Chondrocyte (in vitro differentiated cells): ENCODE measurements at regions not wholly inside any gene's neighbourhood (a gene's known extent, or its start where the extent isn't known, plus 50 kb on each side); places are given as distances from the start of the nearest gene placed in this dataset.
A peak's percentile ranks its signal among the peaks of the same experiment; 100 is the strongest.

Experiments used
- DNase-seq: peaks from one replicate; pipeline ENCODE4 v3.0.0; 2021; ENCODE audit warnings: mixed read lengths, low spot score
- H3K27ac Mint-ChIP-seq: one replicate; pipeline ENCODE4 v1.8.0; 2021; ENCODE audit warnings: mild to moderate bottlenecking, moderate library complexity, mixed read lengths; ENCODE audit not compliant: unreplicated experiment
- H3K27me3 Mint-ChIP-seq: 2 replicates; pipeline ENCODE4 v1.8.0; 2021; ENCODE audit warnings: low read depth, mixed read lengths
- H3K36me3 Mint-ChIP-seq: 2 replicates; pipeline ENCODE4 v1.8.0; 2021; ENCODE audit warnings: low read depth, mixed read lengths
- H3K4me1 Mint-ChIP-seq: 2 replicates; pipeline ENCODE4 v1.8.0; 2021; ENCODE audit warnings: low read depth, mild to moderate bottlenecking, mixed read lengths
- H3K4me3 Mint-ChIP-seq: one replicate; pipeline ENCODE4 v1.8.0; 2021; ENCODE audit warnings: mild to moderate bottlenecking, moderate library complexity, mixed read lengths; ENCODE audit not compliant: unreplicated experiment
- H3K9me3 Mint-ChIP-seq: 2 replicates; pipeline ENCODE4 v1.8.0; 2021; ENCODE audit warnings: low read depth, mixed read lengths
- TF ChIP-seq, protein P1 (sequence below): fragments of 200-600 bp; sonication (generic); IDR thresholded peaks from 2 replicates; pipeline ENCODE4 v1.5.0; 2021; ENCODE audit warnings: antibody characterized with exemption, mild to moderate bottlenecking, moderate library complexity

DNA sequence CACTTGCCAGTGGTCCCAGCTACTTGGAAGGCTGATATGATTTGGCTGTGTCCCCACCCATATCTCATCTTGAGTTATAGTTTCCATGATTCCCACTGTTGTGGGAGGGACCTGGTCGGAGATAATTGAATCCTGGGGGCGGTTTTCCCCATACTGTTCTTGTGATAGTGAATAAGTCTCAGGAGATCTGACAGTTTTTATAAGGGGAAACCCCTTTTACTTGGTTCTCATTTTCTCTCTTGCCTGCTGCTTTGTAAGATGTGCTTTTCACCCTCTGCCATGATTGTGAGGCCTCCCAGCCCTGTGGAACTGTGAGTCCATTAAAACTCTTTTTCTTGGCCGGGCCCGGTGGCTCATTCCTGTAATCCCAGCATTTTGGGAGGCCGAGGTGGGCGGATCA is 265.4 kb upstream of the SPOPL start:
- no peak for DNase-seq
- Mint-ChIP-seq H3K4me1 (peaks cover 36% of the 10 kb centered on the region), H3K36me3 (peaks cover 5% of the 10 kb centered on the region), H3K27me3 (peaks cover 19% of the 10 kb centered on the region), H3K4me3 (no peak overlapping the region), H3K9me3 (no peaks in the 10 kb centered on the region), H3K27ac (no peak overlapping the region)
- TF ChIP-seq, protein P1, sequence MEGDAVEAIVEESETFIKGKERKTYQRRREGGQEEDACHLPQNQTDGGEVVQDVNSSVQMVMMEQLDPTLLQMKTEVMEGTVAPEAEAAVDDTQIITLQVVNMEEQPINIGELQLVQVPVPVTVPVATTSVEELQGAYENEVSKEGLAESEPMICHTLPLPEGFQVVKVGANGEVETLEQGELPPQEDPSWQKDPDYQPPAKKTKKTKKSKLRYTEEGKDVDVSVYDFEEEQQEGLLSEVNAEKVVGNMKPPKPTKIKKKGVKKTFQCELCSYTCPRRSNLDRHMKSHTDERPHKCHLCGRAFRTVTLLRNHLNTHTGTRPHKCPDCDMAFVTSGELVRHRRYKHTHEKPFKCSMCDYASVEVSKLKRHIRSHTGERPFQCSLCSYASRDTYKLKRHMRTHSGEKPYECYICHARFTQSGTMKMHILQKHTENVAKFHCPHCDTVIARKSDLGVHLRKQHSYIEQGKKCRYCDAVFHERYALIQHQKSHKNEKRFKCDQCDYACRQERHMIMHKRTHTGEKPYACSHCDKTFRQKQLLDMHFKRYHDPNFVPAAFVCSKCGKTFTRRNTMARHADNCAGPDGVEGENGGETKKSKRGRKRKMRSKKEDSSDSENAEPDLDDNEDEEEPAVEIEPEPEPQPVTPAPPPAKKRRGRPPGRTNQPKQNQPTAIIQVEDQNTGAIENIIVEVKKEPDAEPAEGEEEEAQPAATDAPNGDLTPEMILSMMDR = no peak

DNA sequence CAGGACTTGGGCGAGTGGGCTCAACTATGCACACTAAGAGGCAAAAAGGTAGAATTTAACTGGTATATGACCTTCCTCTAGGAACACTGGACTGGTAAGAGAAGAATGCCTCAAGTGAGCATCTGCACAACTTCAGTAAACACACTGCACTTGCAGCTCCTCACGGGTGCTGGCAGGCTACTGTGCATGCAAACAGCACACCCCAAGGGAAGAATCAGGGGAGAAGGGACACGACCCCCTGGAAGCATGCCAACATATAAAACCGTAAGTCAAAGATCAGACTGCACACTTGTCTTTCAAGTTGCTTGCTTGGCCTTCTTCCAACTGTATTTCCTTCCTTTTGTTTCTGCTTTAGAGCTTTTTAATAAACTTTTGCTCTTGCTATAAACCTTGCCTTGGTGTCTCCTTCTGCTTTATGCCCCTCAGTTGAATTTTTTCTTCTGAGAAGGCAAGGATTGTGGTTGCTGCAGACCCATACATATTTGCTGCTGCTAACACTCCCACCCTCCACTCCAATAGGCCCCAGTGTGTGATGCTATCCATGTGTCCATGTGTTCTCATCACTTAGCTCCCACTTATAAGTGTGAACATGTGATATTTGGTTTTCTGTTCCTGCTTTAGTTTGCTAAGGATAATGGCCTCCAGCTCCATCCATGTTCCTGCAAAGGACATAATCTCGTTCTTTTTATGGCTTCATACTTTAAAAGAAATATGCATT is 263.7 kb upstream of the SPOPL start:
- Mint-ChIP-seq H3K27me3 (peaks cover 19% of the 10 kb centered on the region), H3K36me3 (peaks cover 5% of the 10 kb centered on the region), H3K9me3 (no peaks in the 10 kb centered on the region), H3K4me1 (peaks cover 38% of the 10 kb centered on the region), H3K4me3 (no peak overlapping the region), H3K27ac (no peak overlapping the region)
- TF ChIP-seq, protein P1 = no peak
- no peak for DNase-seq

DNA sequence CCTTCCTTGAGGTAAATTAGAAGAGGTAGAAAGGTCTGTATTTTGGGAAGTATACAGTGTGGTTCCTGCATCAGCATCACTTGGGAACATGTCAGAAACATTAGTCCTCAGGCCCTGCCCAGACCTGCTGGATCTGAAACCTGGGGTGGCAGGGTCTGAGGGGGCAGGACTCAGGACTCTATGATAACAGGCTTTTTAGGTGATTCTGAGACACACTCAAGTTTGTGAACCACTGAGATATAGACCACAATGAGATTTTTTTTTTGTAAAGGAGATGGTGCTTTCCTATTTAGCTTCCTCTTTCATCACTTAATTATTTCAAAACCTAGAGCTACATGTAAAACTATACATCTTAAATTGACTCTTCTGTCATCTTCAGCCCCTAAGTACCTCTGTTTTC is 262.7 kb upstream of the SPOPL start:
- Mint-ChIP-seq H3K36me3 (peaks cover 4% of the 10 kb centered on the region), H3K4me1 (peaks cover 45% of the 10 kb centered on the region), H3K27ac (peak overlapping the region; percentile 8), H3K9me3 (no peaks in the 10 kb centered on the region), H3K27me3 (peaks cover 13% of the 10 kb centered on the region), H3K4me3 (no peak overlapping the region)
- no peak for DNase-seq
- TF ChIP-seq, protein P1 = no peak

DNA sequence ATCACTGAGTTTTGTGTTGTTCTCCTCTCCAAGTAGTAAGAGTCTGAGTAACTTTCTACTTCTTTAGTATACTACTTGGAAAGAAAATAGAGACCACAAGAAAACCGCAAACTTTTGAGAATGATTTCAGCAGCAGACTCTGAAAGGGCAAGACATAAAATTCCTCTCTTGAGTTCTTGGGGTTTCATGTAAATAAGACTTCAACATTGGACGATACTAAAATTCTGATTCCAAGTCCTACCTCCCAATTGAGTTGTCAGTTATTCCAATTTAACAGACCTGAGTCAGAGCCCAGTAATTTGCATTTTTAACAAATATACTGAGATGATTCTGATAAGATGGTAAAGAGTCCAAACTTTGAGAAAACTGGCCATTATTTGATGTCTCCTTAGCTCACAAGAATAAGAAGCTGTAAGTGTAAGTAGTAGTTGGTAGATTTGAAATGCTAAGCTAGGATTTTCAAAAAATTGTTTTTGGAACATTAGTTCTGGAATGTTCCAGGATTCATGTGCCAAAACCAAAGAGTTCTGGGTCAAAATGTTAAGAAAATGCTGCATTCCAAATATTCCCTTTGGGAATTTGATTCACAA is 261.6 kb upstream of the SPOPL start:
- Mint-ChIP-seq H3K9me3 (no peaks in the 10 kb centered on the region), H3K27me3 (peaks cover 6% of the 10 kb centered on the region), H3K36me3 (peaks cover 2% of the 10 kb centered on the region), H3K4me3 (no peak overlapping the region), H3K27ac (peak overlapping the region; percentile 82), H3K4me1 (peaks cover 56% of the 10 kb centered on the region)
- DNase-seq = no peak
- TF ChIP-seq, protein P1 = no peak

DNA sequence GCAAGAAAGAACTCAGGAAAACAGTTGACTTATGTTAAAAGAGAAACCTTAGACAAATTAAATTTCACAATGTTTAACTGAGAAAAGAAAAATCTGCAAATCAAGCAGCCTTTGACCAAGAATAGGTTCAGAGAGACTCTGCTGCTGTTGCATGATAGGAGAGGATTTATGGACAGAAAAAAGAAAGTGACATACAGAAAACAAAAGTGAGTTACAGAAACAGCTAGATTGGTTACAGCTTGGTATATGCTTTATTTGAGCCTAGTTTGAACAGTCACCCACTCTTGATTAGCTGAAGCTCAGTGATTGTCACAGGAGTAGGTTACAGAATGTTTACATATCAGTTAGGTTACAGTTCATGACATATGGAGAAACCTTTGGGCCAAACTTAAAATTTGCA is 258.2 kb upstream of the SPOPL start:
- Mint-ChIP-seq H3K4me1 (peaks cover 50% of the 10 kb centered on the region), H3K27ac (no peak overlapping the region), H3K27me3 (peaks cover 2% of the 10 kb centered on the region), H3K4me3 (no peak overlapping the region), H3K9me3 (no peaks in the 10 kb centered on the region), H3K36me3 (no peaks in the 10 kb centered on the region)
- DNase-seq = no peak
- TF ChIP-seq, protein P1 = no peak
